ENCODE measurements at regions not wholly inside any gene's neighbourhood (a gene's known extent, or its start where the extent isn't known, plus 50 kb on each side); places are given as distances from the start of the nearest gene placed in this dataset.
A peak's percentile ranks its signal among the peaks of the same experiment; 100 is the strongest.

GRCh38 chr11:131002145-131002544 lies 85.9 kb upstream of the SNX19 start (continued):
- TF ChIP-seq STAT6 (CRISPR knock-in tag; conservative IDR thresholded peaks at IDR 0.05; ENCODE audit: low read depth): no peak
- no peak for TF ChIP-seq MYBL2 (CRISPR knock-in tag; IDR thresholded peaks at IDR 0.05)
- TF ChIP-seq, protein P1, sequence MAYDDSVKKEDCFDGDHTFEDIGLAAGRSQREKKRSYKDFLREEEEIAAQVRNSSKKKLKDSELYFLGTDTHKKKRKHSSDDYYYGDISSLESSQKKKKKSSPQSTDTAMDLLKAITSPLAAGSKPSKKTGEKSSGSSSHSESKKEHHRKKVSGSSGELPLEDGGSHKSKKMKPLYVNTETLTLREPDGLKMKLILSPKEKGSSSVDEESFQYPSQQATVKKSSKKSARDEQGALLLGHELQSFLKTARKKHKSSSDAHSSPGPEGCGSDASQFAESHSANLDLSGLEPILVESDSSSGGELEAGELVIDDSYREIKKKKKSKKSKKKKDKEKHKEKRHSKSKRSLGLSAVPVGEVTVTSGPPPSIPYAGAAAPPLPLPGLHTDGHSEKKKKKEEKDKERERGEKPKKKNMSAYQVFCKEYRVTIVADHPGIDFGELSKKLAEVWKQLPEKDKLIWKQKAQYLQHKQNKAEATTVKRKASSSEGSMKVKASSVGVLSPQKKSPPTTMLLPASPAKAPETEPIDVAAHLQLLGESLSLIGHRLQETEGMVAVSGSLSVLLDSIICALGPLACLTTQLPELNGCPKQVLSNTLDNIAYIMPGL (CRISPR knock-in tag; IDR thresholded peaks at IDR 0.05): no peak
- no peak for TF ChIP-seq ZNF138 (CRISPR knock-in tag; conservative IDR thresholded peaks at IDR 0.05)
- TF ChIP-seq, protein P2, sequence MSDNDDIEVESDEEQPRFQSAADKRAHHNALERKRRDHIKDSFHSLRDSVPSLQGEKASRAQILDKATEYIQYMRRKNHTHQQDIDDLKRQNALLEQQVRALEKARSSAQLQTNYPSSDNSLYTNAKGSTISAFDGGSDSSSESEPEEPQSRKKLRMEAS (CRISPR knock-in tag; IDR thresholded peaks at IDR 0.05): no peak
- no peak for TF ChIP-seq NR2C2 (CRISPR knock-in tag; IDR thresholded peaks at IDR 0.05)
- no peak for TF ChIP-seq EMX1 (CRISPR knock-in tag; IDR thresholded peaks at IDR 0.05)

DNA sequence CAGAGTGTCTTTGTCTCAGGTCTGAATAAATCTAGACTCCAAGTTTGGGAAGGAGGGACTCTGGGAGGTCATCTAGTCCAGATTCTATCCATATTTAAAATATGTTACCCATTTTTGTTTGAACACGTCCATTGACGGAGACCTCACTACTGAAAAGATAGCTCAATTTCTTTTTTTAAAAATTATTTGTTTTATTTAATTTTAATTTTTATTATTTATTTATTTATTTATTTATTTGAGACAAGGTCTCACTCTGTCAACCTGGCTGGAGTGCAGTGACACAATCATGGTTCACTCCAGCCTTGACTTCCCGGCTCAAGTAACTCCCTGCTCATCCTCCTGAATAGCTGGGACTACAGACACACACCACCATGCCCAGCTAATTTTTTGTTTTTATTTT lies 89.5 kb upstream of the SNX19 start:
- POLR2A ChIA-PET: no interaction called here
- no peak for ATAC-seq
- no peak overlapping the region for H3K27ac Mint-ChIP-seq
- no peaks in the 10 kb centered on the region for H3K4me1 Mint-ChIP-seq
- peaks cover 9% of the 10 kb centered on the region for H3K9me3 Mint-ChIP-seq
- CTCF ChIA-PET: no interaction called here
- no peak for DNase-seq (ENCODE audit: low spot score)
- TF ChIP-seq HMGA2 (CRISPR knock-in tag; IDR thresholded peaks at IDR 0.05) (peak; percentile 95), EMX1 (CRISPR knock-in tag; IDR thresholded peaks at IDR 0.05) (no peak), NR3C1 (CRISPR knock-in tag; conservative IDR thresholded peaks at IDR 0.05; ENCODE audit: low read depth) (no peak)
- no peaks in the 10 kb centered on the region for H3K36me3 Mint-ChIP-seq
- no peaks in the 10 kb centered on the region; the same call in none of the 2 replicates for H3K27me3 Mint-ChIP-seq (ENCODE audit: low read depth)
- no peak overlapping the region for H3K4me3 Mint-ChIP-seq

GRCh38 chr11:131025020-131025419 lies 108.7 kb upstream of the SNX19 start:
- ATAC-seq (peak; percentile 97), DNase-seq (ENCODE audit: low spot score) (peak; percentile 28)
- Mint-ChIP-seq H3K4me1 (no peaks in the 10 kb centered on the region), H3K9me3 (peaks cover 5% of the 10 kb centered on the region), H3K27me3 (ENCODE audit: low read depth) (no peaks in the 10 kb centered on the region; the same call in 1 of the 2 replicates), H3K27ac (no peak overlapping the region), H3K36me3 (no peaks in the 10 kb centered on the region), H3K4me3 (no peak overlapping the region)
- TF ChIP-seq NFE2L1 (CRISPR knock-in tag; IDR thresholded peaks at IDR 0.05) (no peak), EMX1 (CRISPR knock-in tag; IDR thresholded peaks at IDR 0.05) (no peak)
- TF ChIP-seq, protein P3, sequence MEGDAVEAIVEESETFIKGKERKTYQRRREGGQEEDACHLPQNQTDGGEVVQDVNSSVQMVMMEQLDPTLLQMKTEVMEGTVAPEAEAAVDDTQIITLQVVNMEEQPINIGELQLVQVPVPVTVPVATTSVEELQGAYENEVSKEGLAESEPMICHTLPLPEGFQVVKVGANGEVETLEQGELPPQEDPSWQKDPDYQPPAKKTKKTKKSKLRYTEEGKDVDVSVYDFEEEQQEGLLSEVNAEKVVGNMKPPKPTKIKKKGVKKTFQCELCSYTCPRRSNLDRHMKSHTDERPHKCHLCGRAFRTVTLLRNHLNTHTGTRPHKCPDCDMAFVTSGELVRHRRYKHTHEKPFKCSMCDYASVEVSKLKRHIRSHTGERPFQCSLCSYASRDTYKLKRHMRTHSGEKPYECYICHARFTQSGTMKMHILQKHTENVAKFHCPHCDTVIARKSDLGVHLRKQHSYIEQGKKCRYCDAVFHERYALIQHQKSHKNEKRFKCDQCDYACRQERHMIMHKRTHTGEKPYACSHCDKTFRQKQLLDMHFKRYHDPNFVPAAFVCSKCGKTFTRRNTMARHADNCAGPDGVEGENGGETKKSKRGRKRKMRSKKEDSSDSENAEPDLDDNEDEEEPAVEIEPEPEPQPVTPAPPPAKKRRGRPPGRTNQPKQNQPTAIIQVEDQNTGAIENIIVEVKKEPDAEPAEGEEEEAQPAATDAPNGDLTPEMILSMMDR (IDR thresholded peaks at IDR 0.05): peak; percentile 26; the same call in 1 of the 2 replicates
- POLR2A ChIA-PET: no interaction called here
- CTCF ChIA-PET: interaction anchor here (0.5 to 2.1 kb wide), 27 partner anchors 10 to 723 kb away, joined by 3 to 10 read pairs (median 4); partner anchors contain the start of gene SNX19

- Mint-ChIP-seq H3K27me3 (ENCODE audit: low read depth) (no peaks in the 10 kb centered on the region; the same call in 1 of the 2 replicates), H3K4me3 (no peak overlapping the region), H3K4me1 (no peaks in the 10 kb centered on the region), H3K27ac (no peak overlapping the region), H3K9me3 (peaks cover 5% of the 10 kb centered on the region), H3K36me3 (no peaks in the 10 kb centered on the region)
- CTCF ChIA-PET: interaction anchor here (0.6 to 2.1 kb wide), 26 partner anchors 9 to 722 kb away, joined by 3 to 10 read pairs (median 4); partner anchors contain the start of gene SNX19
- ATAC-seq (no peak), DNase-seq (ENCODE audit: low spot score) (no peak)
- POLR2A ChIA-PET: no interaction called here
- no peak for TF ChIP-seq ZBTB43 (CRISPR knock-in tag; IDR thresholded peaks at IDR 0.05)
- TF ChIP-seq, protein P4, sequence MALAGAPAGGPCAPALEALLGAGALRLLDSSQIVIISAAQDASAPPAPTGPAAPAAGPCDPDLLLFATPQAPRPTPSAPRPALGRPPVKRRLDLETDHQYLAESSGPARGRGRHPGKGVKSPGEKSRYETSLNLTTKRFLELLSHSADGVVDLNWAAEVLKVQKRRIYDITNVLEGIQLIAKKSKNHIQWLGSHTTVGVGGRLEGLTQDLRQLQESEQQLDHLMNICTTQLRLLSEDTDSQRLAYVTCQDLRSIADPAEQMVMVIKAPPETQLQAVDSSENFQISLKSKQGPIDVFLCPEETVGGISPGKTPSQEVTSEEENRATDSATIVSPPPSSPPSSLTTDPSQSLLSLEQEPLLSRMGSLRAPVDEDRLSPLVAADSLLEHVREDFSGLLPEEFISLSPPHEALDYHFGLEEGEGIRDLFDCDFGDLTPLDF (CRISPR knock-in tag; IDR thresholded peaks at IDR 0.05): no peak
- no peak for TF ChIP-seq AR (CRISPR knock-in tag; IDR thresholded peaks at IDR 0.05)
- TF ChIP-seq FOXK1 (CRISPR knock-in tag; IDR thresholded peaks at IDR 0.05): no peak
- TF ChIP-seq RELA (CRISPR knock-in tag; IDR thresholded peaks at IDR 0.05; ENCODE audit: borderline replicate concordance): no peak
- TF ChIP-seq ZNF423 (CRISPR knock-in tag; IDR thresholded peaks at IDR 0.05): no peak
- no peak for TF ChIP-seq NR3C1 (CRISPR knock-in tag; conservative IDR thresholded peaks at IDR 0.05; ENCODE audit: low read depth)
These were observed 109.3 kb upstream of the SNX19 start for GRCh38 chr11:131025421-131026125.
